Ascending aorta (tissue), 2 donors: ENCODE measurements at regions not wholly inside any gene's neighbourhood (a gene's known extent, or its start where the extent isn't known, plus 50 kb on each side); places are given as distances from the start of the nearest gene placed in this dataset.

Experiments
- DNase-seq, 2 donors: peaks; one replicate each; pipeline ENCODE4 v3.0.0-alpha.2; 2019; ENCODE audit warnings: low spot score in 2 of 2
- H3K27ac ChIP-seq, 2 donors: fragments of 200-600 bp; sonication (generic); one replicate each; pipeline ENCODE4 v1.5.1; 2016 to 2017; ENCODE audit warnings: mild to moderate bottlenecking in 1 of 2
- H3K27me3 ChIP-seq: fragments of 200-600 bp; sonication (generic); one replicate; pipeline ENCODE4 v1.5.1; 2017
- H3K36me3 ChIP-seq, 2 donors: fragments of 200-600 bp; sonication (generic); one replicate each; pipeline ENCODE4 v1.5.1; 2016
- H3K4me1 ChIP-seq, 2 donors: fragments of 200-600 bp; sonication (generic); one replicate each; pipeline ENCODE4 v1.5.1; 2016 to 2017; ENCODE audit warnings: mild to moderate bottlenecking in 1 of 2
- H3K4me3 ChIP-seq, 2 donors: fragments of 200-600 bp; sonication (generic); one replicate each; pipeline ENCODE4 v1.5.1; 2016 to 2017; ENCODE audit warnings: mild to moderate bottlenecking in 1 of 2
- H3K9me3 ChIP-seq, 2 donors: fragments of 200-600 bp; sonication (generic); one replicate each; pipeline ENCODE4 v1.5.1; 2016
- CTCF ChIP-seq, 3 experiments: fragments of 200-600 bp in 2 of 3; fragments of 450-650 bp in 1 of 3; sonication (generic) in 2 of 3; IDR thresholded peaks; one replicate each; pipeline ENCODE4 v1.5.1; 2016 to 2019; ENCODE audit warnings: antibody characterized with exemption in 3 of 3, mild to moderate bottlenecking in 1 of 3, moderate library complexity in 1 of 3
- intact Hi-C: fragments of 100-400 bp; cut with DNase I; formaldehyde crosslinking; loops from one replicate; pipeline ENCODE4 v1.15.1; 2023

DNA sequence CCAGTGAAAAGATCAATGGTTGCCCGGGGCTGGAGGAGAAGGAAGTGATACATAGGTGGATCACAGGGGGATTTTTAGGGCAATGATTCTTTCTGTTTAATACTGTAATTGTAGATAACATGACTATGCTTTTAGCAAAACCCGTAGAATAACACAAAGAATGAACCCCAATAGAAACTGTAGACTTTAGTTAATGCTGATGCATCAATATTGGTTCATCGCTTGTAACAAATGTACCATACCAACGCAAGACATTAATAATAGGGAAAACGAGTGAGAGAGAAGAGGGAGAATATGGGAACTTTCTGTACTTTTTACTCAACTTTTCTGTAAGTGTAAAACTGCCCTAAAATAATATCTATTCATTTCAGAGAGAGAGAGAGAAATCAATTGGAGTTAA lies 383.3 kb upstream of the ATP11B start:
- H3K36me3 ChIP-seq: no peaks in the 10 kb centered on the region
- intact Hi-C loops: no loop called here
- H3K4me3 ChIP-seq: no peak overlapping the region
- DNase-seq: no peak
- H3K9me3 ChIP-seq: no peaks in the 10 kb centered on the region
- no peaks in the 10 kb centered on the region for H3K4me1 ChIP-seq
- no peak for TF ChIP-seq CTCF (IDR thresholded peaks at IDR 0.05)
- H3K27me3 ChIP-seq: no peaks in the 10 kb centered on the region
- no peak overlapping the region for H3K27ac ChIP-seq

DNA sequence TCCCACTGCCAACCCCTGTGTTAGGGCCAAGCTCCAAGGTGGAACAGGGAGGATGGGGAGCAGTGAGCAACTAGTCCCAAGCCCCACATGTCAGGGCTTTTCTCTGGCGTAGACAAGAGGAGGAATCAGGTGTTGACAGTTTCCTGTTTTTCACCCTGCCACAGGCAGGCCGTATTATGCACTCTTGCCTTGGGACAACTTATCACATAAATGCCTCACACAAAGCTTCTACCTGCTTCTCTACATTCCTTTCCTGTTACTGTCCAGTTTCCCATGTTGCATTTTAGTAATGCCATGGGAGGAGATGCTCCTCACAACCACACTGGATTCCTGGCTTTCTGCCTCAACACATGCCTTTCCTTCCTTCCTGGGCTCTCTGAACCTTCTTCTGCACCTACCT lies 381.2 kb upstream of the ATP11B start:
- no peak for TF ChIP-seq CTCF (IDR thresholded peaks at IDR 0.05)
- H3K27ac ChIP-seq: no peak overlapping the region
- DNase-seq: no peak
- no peaks in the 10 kb centered on the region for H3K9me3 ChIP-seq
- H3K4me1 ChIP-seq: no peaks in the 10 kb centered on the region
- intact Hi-C loops: no loop called here
- H3K27me3 ChIP-seq: no peaks in the 10 kb centered on the region
- no peaks in the 10 kb centered on the region for H3K36me3 ChIP-seq
- H3K4me3 ChIP-seq: no peak overlapping the region

GRCh38 chr3:182413061-182413460 lies 380.2 kb upstream of the ATP11B start:
- intact Hi-C loops: no loop called here
- Histone ChIP-seq H3K9me3 (no peaks in the 10 kb centered on the region), H3K27ac (no peak overlapping the region), H3K4me1 (no peaks in the 10 kb centered on the region), H3K36me3 (no peaks in the 10 kb centered on the region), H3K27me3 (no peaks in the 10 kb centered on the region), H3K4me3 (no peak overlapping the region)
- TF ChIP-seq CTCF (IDR thresholded peaks at IDR 0.05): no peak
- DNase-seq: no peak

- Histone ChIP-seq H3K36me3 (no peaks in the 10 kb centered on the region), H3K4me3 (no peak overlapping the region), H3K4me1 (no peaks in the 10 kb centered on the region), H3K9me3 (no peaks in the 10 kb centered on the region), H3K27ac (no peak overlapping the region), H3K27me3 (no peaks in the 10 kb centered on the region)
- no peak for TF ChIP-seq CTCF (IDR thresholded peaks at IDR 0.05)
- DNase-seq: no peak
- intact Hi-C loops: no loop called here
Observed at GRCh38 chr3:182413682-182414081, 379.6 kb upstream of the ATP11B start.

- no peak overlapping the region for H3K27ac ChIP-seq
- intact Hi-C loops: no loop called here
- no peak for TF ChIP-seq CTCF (IDR thresholded peaks at IDR 0.05)
Observed at GRCh38 chr3:182414586-182414985, 378.7 kb upstream of the ATP11B start.

GRCh38 chr3:182420741-182421140 lies 372.6 kb upstream of the ATP11B start:
- Histone ChIP-seq H3K27ac (no peak overlapping the region), H3K4me1 (no peaks in the 10 kb centered on the region), H3K27me3 (no peaks in the 10 kb centered on the region), H3K4me3 (no peak overlapping the region), H3K36me3 (no peaks in the 10 kb centered on the region), H3K9me3 (no peaks in the 10 kb centered on the region)
- no peak for DNase-seq
- intact Hi-C loops: no loop called here
- TF ChIP-seq CTCF (IDR thresholded peaks at IDR 0.05): no peak

More at GRCh38 chr3:182414586-182414985, 378.7 kb upstream of the ATP11B start:
- no peaks in the 10 kb centered on the region for H3K36me3 ChIP-seq
- H3K27me3 ChIP-seq: no peaks in the 10 kb centered on the region
- no peaks in the 10 kb centered on the region for H3K4me1 ChIP-seq
- H3K9me3 ChIP-seq: no peaks in the 10 kb centered on the region
- no peak overlapping the region for H3K4me3 ChIP-seq
- no peak for DNase-seq
